NCI-H2227 (cell line): ENCODE measurements at regions not wholly inside any gene's neighbourhood (a gene's known extent, or its start where the extent isn't known, plus 50 kb on each side); places are given as distances from the start of the nearest gene placed in this dataset.
"Not testable (repeated sequence)": the region's sequence is repeated elsewhere in the genome, so short reads cannot be mapped to it uniquely, and the experiment has no call there.

ENCODE experiments used
- DNase-seq: peaks from one replicate; lab custom pipeline; 2025; ENCODE audit not compliant: unreplicated experiment; lab: John Stamatoyannopoulos, UW

- no peak for DNase-seq
These were observed 796.6 kb downstream of the DSC3 start for GRCh38 chr18:30245766-30246455.

- DNase-seq, result no peak
These were observed 807.8 kb downstream of the DSC3 start for GRCh38 chr18:30234755-30235154.

- DNase-seq, result no peak
These were observed 831.4 kb downstream of the DSC3 start for GRCh38 chr18:30211112-30211511.

GRCh38 chr18:30208546-30208945 is 834.0 kb downstream of the DSC3 start:
- no peak for DNase-seq

DNA sequence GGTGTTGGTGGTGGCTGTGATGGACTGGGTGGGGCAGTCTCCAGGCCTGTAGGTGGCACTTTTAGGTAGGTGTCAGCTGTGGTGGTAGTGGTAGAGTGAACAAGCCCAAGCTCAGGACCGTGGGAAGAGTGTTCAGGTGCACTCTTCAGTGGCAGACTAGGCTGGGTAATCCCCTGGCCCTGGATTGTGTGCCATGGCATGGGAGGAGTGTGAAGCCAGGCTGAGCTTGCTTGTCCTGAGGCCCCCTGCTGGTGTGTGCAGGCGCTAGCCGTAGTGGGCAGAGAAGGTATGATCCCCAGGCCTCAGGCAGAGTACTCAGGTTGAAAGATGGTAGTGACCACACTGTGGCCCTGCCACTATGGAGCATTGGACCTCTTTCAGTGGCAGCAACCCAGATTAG is 850.3 kb downstream of the DSC3 start:
- DNase-seq, result no peak

DNA sequence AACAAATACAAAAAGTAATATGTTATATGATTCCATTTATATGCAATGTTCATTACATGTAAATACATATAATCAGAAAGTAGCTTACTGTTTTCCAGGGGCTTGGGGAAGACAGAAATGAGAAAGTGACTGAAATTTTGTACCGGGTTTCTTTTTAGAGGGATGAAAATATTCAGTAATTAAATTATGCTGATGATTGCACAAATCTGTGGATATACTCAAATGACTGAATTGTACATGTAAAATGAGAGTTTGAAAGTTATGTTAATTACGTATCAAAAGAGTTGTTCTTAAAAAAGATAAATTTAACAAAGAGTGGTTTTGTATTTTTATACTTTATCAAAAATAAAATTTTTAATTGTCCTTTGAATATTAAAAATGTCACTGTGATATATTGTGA is 856.3 kb downstream of the DSC3 start:
- DNase-seq, result no peak

DNA sequence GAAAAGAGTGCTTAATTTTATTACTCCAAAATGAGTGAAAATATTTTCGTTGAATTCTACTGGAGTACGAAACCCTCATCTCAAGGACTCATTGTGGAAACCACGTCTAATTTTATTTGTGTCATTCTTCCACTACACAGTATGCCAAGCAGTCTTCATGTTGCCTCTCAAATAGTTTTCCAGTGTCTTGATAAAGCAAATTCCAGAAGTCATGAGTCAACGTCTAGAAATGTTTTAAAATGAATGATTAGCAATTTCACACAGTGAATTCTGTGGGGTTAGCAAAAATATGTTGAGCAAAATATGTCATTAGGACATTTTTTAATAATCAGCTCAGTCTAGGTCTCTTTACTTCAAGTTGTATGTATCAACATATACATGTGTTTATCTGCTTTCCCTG is 865.5 kb downstream of the DSC3 start:
- DNase-seq, result no peak

DNA sequence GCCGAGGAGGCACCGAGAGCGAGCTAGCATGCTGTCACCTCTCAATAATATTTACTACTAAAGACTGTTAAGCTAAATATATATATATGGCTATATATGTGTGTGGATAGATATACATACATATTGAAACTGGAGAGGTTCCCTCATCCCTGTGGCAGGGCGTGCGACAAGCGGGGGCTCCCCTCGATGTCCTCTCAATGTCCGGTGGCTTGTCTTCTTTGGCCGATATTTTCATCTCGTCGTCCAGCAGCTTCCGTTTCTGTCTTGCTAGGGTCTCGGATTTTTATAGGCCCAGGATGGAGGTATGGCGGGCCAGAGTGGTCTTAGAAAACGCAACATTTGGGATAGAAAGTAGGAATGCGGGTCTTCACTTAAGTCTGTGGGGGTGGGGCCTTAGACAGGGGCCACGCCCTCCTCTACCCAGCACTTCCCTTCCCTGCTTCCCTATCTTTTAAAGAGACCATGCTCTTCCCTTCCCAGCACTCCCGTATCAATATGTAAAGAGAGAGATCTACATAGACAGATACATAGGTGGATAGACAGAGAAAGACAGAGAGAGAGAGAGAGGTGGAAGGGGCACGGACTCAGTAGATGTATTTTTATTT is 866.8 kb downstream of the DSC3 start:
- DNase-seq, result no peak

DNA sequence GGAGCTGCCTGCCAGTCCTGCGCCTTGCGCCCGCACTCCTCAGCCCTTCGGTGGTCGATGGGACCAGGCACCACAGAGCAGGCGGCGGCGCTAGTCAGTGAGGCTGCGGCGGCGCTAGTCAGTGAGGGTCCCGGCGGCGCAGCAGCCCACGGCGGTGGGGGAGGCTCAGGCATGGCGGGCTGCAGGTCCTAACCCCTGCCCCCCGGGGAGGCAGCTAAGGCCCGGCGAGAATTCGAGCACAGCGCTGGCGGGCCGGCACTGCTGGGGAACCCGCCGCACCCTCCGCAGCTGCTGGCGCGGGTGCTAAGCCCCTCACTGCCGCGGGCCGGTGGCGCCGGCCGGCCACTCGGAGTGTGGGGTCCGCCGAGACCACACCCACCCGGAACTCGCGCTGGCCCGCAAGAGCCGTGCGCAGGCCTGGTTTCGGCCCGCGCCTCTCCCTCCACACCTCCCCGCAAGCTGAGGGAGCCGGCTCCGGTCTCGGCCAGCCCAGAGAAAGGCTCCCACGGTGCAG is 867.4 kb downstream of the DSC3 start:
- no peak for DNase-seq

DNA sequence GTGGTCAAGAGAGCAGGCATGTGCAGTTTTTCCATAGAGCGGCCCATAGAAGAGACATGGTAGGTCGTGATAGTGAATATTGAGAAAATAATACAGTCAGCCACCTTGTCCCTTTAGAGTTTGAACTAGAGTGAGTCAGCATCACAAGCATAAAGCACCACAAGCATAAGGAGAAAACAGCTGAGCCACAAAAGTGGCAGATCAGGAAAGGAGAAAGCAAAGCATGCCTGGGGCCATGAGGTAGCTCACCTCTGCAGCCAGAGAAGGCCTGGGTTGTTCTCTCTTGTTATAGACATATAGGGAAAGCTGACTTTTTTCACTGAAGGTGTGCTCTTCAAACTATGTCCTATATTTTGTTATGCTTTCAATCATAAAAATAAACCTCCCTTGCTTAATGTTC is 879.0 kb downstream of the DSC3 start:
- no peak for DNase-seq

DNA sequence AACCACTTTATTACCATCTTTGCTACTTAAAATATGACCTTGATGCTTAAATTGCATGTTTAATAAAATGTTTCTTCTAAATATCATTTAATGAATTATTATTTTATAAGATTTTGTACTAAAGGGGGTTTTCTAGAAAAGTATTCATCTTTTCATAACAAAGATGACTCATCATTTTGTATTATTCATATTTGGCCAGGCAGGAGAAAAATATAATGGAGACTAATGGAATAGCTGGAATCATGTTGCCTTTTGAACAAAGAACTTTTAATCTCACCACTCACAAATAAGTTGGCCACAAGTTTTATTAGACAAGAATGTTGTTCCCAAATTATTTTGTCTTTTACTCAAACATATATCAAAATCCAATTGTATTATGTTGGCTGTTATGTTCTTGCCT is 882.4 kb downstream of the DSC3 start:
- DNase-seq, result no peak

DNA sequence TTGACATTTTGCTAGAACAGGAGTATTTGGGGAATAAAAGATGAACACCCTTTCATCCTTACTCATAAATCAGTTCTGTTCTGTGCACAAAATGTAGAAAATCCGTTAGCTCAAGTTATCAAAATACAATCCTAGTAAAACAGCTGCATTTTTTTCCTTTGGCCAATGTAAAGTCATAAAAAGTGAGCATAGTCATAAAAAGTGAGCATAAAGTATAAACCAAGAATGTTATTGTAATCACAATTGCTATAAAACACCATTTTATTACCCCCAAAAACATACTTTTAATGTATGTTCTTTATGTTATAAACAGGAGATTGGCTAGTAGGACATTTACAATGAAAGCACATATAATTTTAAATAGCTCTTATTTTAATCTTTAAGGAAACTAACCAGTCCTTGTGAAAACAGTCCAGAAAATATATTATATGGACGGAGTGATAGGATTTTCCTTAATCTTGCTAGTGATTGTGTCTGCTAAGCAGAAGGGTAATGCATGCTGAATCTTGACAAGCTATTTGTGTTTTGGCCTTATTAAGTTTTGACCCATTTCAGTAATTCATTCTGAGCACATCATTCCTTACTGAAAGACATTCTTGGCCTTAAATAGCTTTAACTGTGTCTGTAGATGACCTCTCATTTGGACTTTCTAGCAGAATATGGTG is 891.8 kb downstream of the DSC3 start:
- DNase-seq, result no peak

DNA sequence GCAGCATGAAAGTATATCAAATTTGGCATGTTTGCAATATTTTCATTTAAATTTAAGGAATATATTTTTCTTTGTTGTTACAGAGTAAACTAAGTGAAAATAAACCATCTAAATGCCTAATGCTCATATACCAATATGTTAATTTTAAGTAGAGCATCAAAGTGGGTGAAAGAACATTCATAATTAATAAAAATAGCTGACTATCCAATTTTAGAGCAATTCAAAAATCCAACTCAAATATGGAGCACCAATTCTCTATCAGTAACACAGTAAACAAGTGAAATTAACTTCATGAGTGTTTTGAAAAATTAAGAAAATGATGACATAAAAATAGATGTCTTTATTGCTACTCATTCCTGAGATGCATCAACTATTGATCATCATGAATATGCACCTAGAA is 893.0 kb downstream of the DSC3 start:
- no peak for DNase-seq

GRCh38 chr18:30142870-30143269 is 899.7 kb downstream of the DSC3 start:
- no peak for DNase-seq

GRCh38 chr18:30142248-30142647 is 900.3 kb downstream of the DSC3 start:
- no peak for DNase-seq

- DNase-seq, result not testable (repeated sequence)
These were observed 901.0 kb downstream of the DSC3 start for GRCh38 chr18:30141506-30141905.

GRCh38 chr18:30139631-30140287 is 902.8 kb downstream of the DSC3 start:
- no peak for DNase-seq

DNA sequence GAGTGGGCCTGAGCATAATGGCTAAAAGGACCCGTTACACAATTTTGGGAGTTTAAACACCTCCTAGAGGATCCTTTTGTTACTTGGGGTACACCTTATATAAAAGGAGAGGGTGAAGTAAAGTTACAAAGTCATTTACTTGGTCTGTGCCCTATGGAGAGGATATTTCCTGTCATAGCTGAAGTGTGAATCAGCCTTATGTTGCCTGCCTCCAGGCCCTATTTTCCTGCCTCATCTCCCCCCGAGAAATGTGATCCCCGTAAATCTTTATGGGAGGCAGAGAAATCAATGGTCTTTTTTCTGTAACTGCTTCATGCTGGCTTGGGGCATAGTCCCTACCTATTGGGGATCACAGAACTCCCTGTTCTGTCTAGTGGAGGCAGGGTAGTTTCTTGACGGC is 906.6 kb downstream of the DSC3 start:
- no peak for DNase-seq

DNA sequence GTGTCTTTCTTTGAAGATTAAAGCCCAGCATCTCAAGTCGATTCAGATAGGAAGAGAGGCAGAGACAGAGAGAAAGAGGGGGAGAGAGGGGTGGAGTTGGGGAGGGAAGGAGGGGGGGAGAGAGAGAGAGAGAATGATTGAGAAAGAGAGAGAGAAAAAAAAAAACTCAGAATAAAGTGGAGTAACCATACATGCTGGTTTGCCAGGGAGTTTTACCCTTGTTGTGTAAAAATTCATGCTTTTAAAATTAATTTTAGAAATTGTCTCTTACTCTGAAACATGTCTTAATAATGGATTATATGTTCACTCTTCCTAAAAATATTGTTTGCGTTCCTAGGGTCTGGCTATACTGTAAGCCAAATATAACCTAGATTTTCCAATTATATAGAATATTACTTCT is 908.5 kb downstream of the DSC3 start:
- DNase-seq, result no peak

GRCh38 chr18:30132959-30133358 is 909.6 kb downstream of the DSC3 start:
- DNase-seq, result no peak

DNA sequence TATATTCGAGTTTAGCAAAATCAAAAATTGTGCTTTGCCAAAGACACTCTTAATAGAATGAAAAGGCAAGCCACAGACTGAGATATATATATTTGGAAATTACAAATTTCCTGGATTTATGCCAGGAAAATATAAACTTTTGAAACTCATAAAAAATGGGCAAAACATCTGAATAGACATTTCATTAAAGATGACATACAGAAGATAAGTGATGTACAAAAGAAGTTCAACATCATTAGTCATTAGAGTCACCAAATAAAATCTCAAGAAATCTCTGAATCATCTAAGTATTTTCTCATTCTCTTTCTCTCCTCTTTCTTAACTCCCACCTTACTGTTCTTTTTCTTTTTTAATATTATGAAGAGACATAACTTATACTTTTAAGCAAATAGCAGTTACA is 921.1 kb downstream of the DSC3 start:
- DNase-seq, result no peak

DNA sequence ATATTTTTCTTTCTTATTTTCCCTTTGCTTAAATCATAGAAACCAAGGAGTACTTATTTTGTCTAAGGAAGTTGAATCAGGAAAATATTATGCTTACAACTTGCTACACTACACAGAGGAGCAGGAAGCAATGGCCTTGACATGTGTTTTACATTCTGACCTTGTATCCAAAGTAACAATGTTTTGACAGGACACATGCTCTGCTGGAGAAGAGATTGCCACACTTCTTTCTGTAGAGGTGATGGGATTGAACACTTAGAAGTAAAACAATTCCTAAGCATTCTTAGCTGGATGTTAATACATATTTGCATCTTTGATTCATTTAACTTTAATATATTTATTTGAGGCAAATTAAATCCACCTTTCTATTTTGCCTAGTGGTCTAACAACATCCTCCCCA is 929.1 kb downstream of the DSC3 start:
- DNase-seq, result no peak
